ENCODE measurements at regions not wholly inside any gene's neighbourhood (a gene's known extent, or its start where the extent isn't known, plus 50 kb on each side); places are given as distances from the start of the nearest gene placed in this dataset.

DNA sequence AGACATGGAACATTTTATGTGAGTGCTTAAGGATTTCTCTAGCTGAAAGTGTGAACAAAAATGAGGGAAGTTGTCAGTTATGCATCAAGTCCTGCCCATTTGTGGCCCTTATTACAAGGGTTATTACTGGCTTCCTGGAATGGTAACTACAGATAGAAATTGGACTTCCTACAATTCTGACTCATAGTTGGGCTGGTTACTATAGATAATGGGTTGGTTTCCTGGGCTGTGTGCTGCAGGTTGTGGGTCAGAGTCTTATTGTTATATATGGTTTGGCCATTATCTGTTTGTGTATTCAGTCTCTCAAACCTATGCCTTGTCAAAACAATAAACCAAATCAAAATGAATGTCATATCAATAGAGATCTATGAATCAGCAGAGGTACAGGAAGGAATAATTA, 313.7 kb downstream of the ADAMTS20 start:
- TF ChIP-seq, protein P1, sequence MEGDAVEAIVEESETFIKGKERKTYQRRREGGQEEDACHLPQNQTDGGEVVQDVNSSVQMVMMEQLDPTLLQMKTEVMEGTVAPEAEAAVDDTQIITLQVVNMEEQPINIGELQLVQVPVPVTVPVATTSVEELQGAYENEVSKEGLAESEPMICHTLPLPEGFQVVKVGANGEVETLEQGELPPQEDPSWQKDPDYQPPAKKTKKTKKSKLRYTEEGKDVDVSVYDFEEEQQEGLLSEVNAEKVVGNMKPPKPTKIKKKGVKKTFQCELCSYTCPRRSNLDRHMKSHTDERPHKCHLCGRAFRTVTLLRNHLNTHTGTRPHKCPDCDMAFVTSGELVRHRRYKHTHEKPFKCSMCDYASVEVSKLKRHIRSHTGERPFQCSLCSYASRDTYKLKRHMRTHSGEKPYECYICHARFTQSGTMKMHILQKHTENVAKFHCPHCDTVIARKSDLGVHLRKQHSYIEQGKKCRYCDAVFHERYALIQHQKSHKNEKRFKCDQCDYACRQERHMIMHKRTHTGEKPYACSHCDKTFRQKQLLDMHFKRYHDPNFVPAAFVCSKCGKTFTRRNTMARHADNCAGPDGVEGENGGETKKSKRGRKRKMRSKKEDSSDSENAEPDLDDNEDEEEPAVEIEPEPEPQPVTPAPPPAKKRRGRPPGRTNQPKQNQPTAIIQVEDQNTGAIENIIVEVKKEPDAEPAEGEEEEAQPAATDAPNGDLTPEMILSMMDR (conservative IDR thresholded peaks at IDR 0.05; ENCODE audit: low read length) = no peak
- no peak for TF ChIP-seq EZH2phosphoT487 (IDR thresholded peaks at IDR 0.05; ENCODE audit: borderline replicate concordance)
